Neural cell (in vitro differentiated cells): ENCODE measurements at regions not wholly inside any gene's neighbourhood (a gene's known extent, or its start where the extent isn't known, plus 50 kb on each side); places are given as distances from the start of the nearest gene placed in this dataset.

ENCODE experiments used
- H2AFZ ChIP-seq: fragments of 200-600, 300-800 bp; sonication (generic), shearing (Covaris generic); 2 replicates; pipeline ENCODE4 v1.6.0; 2014; ENCODE audit warnings: low read depth, mild to moderate bottlenecking, antibody characterized with exemption, low read length, moderate library complexity
- H3F3A ChIP-seq: fragments of 200-600 bp; shearing (Covaris generic); 2 replicates; pipeline ENCODE4 v1.6.1; 2016; ENCODE audit warnings: mild to moderate bottlenecking, moderate library complexity, mixed read lengths, antibody characterized with exemption, low read length; ENCODE audit not compliant: insufficient read depth, poor library complexity, severe bottlenecking
- H3K27ac ChIP-seq: fragments of 200-600, 300-800 bp; sonication (generic), shearing (Covaris generic); 2 replicates; pipeline ENCODE4 v1.5.1; 2014; ENCODE audit warnings: mild to moderate bottlenecking, low read length, moderate library complexity
- H3K27me3 ChIP-seq: fragments of 300-800, 200-600 bp; sonication (generic), shearing (Covaris generic); 2 replicates; pipeline ENCODE4 v1.6.0; 2014; ENCODE audit warnings: mild to moderate bottlenecking, low read depth, low read length, moderate library complexity; ENCODE audit not compliant: insufficient read depth
- H3K36me3 ChIP-seq: fragments of 300-800, 200-600 bp; sonication (generic), shearing (Covaris generic); 2 replicates; pipeline ENCODE4 v1.5.1; 2014; ENCODE audit warnings: mild to moderate bottlenecking, antibody characterized with exemption, low read length, moderate library complexity; ENCODE audit not compliant: insufficient read depth
- H3K4me2 ChIP-seq: fragments of 300-800, 200-600 bp; sonication (generic), shearing (Covaris generic); 2 replicates; pipeline ENCODE4 v1.6.0; 2014; ENCODE audit warnings: mild to moderate bottlenecking, low read length
- H3K4me3 ChIP-seq: fragments of 300-800, 200-600 bp; sonication (generic), shearing (Covaris generic); 2 replicates; pipeline ENCODE4 v1.5.1; 2014; ENCODE audit warnings: mild to moderate bottlenecking, low read length, moderate library complexity
- H3K79me2 ChIP-seq: fragments of 200-600 bp; shearing (Covaris generic); replicated peaks from 2 replicates; pipeline ENCODE4 v1.6.0; 2014; ENCODE audit warnings: mild to moderate bottlenecking, low read length, moderate library complexity; ENCODE audit not compliant: insufficient read depth
- H3K9ac ChIP-seq: fragments of 300-800, 200-600 bp; sonication (generic), shearing (Covaris generic); 2 replicates; pipeline ENCODE4 v1.6.1; 2016; ENCODE audit warnings: mild to moderate bottlenecking, low read length, mixed read lengths
- H3K9me2 ChIP-seq: fragments of 200-600 bp; shearing (Covaris generic); 2 replicates; pipeline ENCODE4 v1.6.1; 2016; ENCODE audit warnings: mild to moderate bottlenecking, low read length, mixed read lengths; ENCODE audit not compliant: insufficient read depth
- H3K9me3 ChIP-seq: fragments of 200-600, 300-800 bp; sonication (generic), shearing (Covaris generic); 2 replicates; pipeline ENCODE4 v1.6.1; 2016; ENCODE audit warnings: mild to moderate bottlenecking, mixed run types, low read length, moderate library complexity, mixed read lengths
- H4K20me1 ChIP-seq: fragments of 200-600 bp; shearing (Covaris generic); 2 replicates; pipeline ENCODE4 v1.6.1; 2016; ENCODE audit warnings: mild to moderate bottlenecking, mixed run types; ENCODE audit not compliant: insufficient read depth
- CTCF ChIP-seq: fragments of 450-650 bp; IDR thresholded peaks from 2 replicates; pipeline ENCODE4 v1.5.1; 2014; ENCODE audit warnings: antibody characterized with exemption, mild to moderate bottlenecking, moderate library complexity; ENCODE audit not compliant: poor library complexity, severe bottlenecking
- EP300 ChIP-seq: fragments of 450-650 bp; conservative IDR thresholded peaks from 2 replicates; pipeline ENCODE4 v1.6.1; 2014; ENCODE audit warnings: antibody characterized with exemption, mild to moderate bottlenecking, moderate library complexity; ENCODE audit not compliant: poor library complexity, severe bottlenecking
- EZH2 ChIP-seq: fragments of 200-600, 300-800 bp; shearing (Covaris generic), sonication (generic); IDR thresholded peaks from 2 replicates; pipeline ENCODE4 v1.6.1; 2014; ENCODE audit warnings: antibody characterized with exemption, low read length, borderline replicate concordance, mild to moderate bottlenecking; ENCODE audit not compliant: insufficient read depth, poor library complexity, severe bottlenecking
- MXI1 ChIP-seq: fragments of 450-650 bp; conservative IDR thresholded peaks from 2 replicates; pipeline ENCODE4 v1.6.1; 2014; ENCODE audit warnings: antibody characterized with exemption, mild to moderate bottlenecking; ENCODE audit not compliant: poor library complexity, severe bottlenecking
- POLR2AphosphoS5 ChIP-seq: IDR thresholded peaks from 2 replicates; pipeline ENCODE4 v1.6.1; 2012
- RAD21 ChIP-seq: fragments of 450-650 bp; conservative IDR thresholded peaks from 2 replicates; pipeline ENCODE4 v1.6.1; 2014; ENCODE audit warnings: antibody characterized with exemption, mild to moderate bottlenecking, moderate library complexity
- SMC3 ChIP-seq: fragments of 450-650 bp; conservative IDR thresholded peaks from 2 replicates; pipeline ENCODE4 v1.6.1; 2014; ENCODE audit warnings: antibody characterized with exemption, mild to moderate bottlenecking, moderate library complexity; ENCODE audit not compliant: poor library complexity
- TAF1 ChIP-seq: IDR thresholded peaks from 2 replicates; pipeline ENCODE4 v1.6.1; 2012; ENCODE audit warnings: low read depth
- TF ChIP-seq, protein P1 (sequence below): IDR thresholded peaks from 2 replicates; pipeline ENCODE4 v1.6.1; 2012; ENCODE audit warnings: borderline replicate concordance

DNA sequence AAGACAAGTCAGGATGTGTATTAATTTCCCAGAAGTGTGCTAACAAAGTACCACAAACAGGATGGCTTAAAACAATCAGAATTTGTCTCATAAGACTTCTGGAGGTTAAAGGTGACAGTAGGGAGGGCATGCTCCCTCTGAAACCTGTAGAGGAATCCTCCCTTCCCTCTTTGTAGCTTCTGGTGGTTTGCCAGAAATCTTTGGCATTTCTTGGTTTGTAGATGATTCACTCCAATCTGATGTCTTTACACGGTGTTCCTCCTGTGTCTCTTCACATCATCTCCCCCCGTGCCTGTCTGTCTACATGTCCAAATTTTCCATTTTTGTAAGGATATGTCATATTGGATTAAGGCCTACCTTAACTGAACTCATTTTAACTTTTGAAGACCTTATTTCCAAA, 471.5 kb downstream of the ZNF608 start:
- Histone ChIP-seq H3K9me3 (no peaks in the 10 kb centered on the region), H3K4me3 (no peak overlapping the region), H3K79me2 (no peaks in the 10 kb centered on the region), H3K36me3 (no peaks in the 10 kb centered on the region), H3K4me2 (no peak overlapping the region), H3K27ac (no peak overlapping the region), H2AFZ (no peak overlapping the region), H3K9ac (no peak overlapping the region), H3K9me2 (no peaks in the 10 kb centered on the region), H3K27me3 (no peaks in the 10 kb centered on the region), H4K20me1 (no peaks in the 10 kb centered on the region), H3F3A (no peaks in the 10 kb centered on the region)
- TF ChIP-seq MXI1 (no peak), EZH2 (no peak), TAF1 (no peak), CTCF (no peak), SMC3 (no peak), RAD21 (no peak), POLR2AphosphoS5 (no peak)
- TF ChIP-seq, protein P1, sequence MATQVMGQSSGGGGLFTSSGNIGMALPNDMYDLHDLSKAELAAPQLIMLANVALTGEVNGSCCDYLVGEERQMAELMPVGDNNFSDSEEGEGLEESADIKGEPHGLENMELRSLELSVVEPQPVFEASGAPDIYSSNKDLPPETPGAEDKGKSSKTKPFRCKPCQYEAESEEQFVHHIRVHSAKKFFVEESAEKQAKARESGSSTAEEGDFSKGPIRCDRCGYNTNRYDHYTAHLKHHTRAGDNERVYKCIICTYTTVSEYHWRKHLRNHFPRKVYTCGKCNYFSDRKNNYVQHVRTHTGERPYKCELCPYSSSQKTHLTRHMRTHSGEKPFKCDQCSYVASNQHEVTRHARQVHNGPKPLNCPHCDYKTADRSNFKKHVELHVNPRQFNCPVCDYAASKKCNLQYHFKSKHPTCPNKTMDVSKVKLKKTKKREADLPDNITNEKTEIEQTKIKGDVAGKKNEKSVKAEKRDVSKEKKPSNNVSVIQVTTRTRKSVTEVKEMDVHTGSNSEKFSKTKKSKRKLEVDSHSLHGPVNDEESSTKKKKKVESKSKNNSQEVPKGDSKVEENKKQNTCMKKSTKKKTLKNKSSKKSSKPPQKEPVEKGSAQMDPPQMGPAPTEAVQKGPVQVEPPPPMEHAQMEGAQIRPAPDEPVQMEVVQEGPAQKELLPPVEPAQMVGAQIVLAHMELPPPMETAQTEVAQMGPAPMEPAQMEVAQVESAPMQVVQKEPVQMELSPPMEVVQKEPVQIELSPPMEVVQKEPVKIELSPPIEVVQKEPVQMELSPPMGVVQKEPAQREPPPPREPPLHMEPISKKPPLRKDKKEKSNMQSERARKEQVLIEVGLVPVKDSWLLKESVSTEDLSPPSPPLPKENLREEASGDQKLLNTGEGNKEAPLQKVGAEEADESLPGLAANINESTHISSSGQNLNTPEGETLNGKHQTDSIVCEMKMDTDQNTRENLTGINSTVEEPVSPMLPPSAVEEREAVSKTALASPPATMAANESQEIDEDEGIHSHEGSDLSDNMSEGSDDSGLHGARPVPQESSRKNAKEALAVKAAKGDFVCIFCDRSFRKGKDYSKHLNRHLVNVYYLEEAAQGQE = no peak

DNA sequence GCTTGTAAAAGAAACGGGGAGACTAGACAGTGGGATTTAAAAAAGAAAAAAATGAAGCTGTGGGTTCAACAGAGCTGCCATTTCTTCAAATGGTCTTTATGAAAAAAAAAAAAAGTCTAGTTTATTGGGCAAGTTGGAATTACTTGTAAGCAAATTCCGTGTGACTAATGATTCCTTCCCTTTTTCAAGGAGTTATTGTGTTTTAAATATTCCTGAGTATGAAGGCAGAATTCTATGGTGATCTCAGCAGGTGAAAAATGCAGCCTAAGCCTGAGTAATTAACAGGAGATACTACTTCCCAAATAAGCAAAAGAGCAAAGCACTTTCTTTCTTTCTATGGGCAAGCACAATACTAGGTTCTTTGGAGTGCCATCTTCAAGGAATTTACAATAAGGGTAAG, 481.9 kb downstream of the ZNF608 start:
- H3K9me2 ChIP-seq = no peaks in the 10 kb centered on the region
- TF ChIP-seq, protein P1 = no peak
- TF ChIP-seq SMC3 (no peak), EP300 (no peak), MXI1 (no peak), EZH2 (no peak), POLR2AphosphoS5 (no peak), TAF1 (no peak)
- H3K79me2 ChIP-seq = no peaks in the 10 kb centered on the region
- H4K20me1 ChIP-seq = no peaks in the 10 kb centered on the region
- H3F3A ChIP-seq = no peaks in the 10 kb centered on the region
- H3K27me3 ChIP-seq = no peaks in the 10 kb centered on the region
- H3K4me3 ChIP-seq = peak overlapping the region; percentile 4
- no peaks in the 10 kb centered on the region for H3K36me3 ChIP-seq
- H3K9ac ChIP-seq = no peak overlapping the region
- H2AFZ ChIP-seq = no peak overlapping the region
- H3K9me3 ChIP-seq = no peaks in the 10 kb centered on the region
- H3K4me2 ChIP-seq = no peak overlapping the region
- H3K27ac ChIP-seq = peak overlapping the region; percentile 50
